GM19025 (cell line): ENCODE measurements at regions not wholly inside any gene's neighbourhood (a gene's known extent, or its start where the extent isn't known, plus 50 kb on each side); places are given as distances from the start of the nearest gene placed in this dataset.

Experiments
- ATAC-seq: cut with Tn5 transposase; IDR thresholded peaks from one replicate; pipeline ENCODE4 v1.9.1; 2021; ENCODE audit warnings: mild to moderate bottlenecking, low read depth, moderate library complexity; ENCODE audit not compliant: unreplicated experiment

DNA sequence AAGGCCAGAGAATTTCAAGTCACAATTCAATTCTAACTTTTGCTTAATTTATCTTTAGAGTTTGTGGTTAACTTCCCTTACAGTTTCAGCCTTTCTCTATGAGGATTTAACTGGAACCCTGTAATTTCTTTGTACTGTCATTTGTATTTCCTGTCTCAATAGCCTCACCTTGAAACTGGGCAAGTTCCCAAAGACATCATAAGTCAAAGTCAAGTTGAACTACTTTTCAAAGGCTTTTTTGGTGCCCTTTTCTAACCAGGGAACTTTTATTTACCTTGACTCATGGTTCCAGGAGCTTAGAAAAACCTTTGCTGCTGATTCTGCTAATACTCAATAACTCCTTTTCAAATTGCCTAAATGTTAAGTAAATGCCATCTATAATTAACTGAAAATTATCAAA, 200.8 kb upstream of the KRR1 start:
- ATAC-seq = no peak

- ATAC-seq = no peak
Observed at GRCh38 chr12:75711271-75711670, 199.9 kb upstream of the KRR1 start.

GRCh38 chr12:75710361-75711069, 199.1 kb upstream of the KRR1 start:
- ATAC-seq = no peak

DNA sequence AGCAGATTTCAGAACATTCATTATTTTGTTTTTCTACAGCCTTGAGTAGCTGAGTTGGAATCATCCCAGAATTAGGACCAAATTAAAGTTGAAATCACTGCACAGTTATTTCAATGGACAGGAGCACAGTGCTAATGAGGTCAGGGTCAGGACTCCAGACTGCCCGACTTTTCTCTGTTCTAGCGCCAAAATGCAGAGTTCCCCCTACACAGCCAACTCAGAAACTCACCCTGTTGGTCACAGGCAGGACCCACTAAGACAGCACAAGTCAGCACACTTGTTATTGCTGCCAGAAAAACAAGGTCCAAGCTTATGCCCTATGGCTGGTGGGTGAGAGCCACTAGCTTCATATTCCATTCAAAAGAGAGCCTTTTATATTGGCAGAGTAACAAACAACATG, 198.1 kb upstream of the KRR1 start:
- ATAC-seq = no peak

DNA sequence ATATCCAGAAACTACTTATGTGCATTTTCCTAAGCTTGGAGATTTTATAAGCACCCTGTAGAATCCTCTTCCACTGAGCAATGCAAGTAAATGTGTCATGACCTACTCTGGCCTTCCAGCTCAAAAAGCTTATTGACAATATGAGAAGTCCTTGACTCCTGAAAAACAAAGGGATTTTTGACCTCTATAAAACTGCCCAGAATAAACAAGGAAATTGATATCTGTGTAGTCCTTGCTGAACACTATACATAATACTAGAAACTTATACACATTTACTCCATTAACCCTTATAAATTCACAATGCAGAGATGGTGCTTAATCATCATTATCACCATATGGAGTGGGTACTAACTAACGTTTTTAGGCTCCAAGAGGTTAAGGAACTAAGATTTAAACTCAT, 197.4 kb upstream of the KRR1 start:
- no peak for ATAC-seq

- no peak for ATAC-seq
Observed at GRCh38 chr12:75707983-75708382, 196.6 kb upstream of the KRR1 start.

DNA sequence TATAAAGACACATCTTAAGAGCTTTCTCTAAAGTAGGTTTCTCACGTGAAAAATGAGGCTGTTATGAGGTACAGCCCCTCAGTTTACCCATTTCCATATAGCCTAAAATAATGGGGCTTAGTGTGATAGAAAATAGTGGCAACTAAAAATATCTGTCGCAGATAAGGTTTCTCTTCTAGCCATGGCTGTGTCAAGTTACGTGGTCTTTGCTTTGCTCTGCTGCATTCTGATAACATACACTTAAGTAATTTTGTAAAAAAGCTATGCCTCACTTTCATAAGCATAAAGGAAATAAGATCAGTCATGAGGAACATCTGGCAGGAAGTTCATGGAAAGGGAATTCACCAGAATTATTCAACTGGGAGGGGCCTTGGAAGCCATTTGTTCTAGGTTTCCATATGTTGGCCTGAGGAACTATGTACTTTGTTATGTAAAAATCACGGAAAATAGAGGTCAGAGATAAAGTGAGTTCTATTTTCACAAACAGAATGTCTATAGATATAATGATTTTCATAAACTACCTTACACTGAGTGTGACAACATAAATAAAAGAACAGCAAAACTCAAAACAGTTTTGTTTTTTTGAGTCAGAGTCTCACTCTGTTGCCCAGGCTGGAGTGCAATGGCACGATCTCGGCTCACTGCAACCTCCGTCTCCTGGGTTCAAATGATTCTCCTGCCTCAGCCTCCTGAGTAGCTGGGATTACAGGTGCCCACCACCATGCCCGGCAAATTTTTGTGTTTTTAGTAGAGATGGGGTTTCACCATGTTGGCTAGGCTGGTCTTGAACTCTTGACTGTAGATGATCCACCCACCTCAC, 195.6 kb upstream of the KRR1 start:
- no peak for ATAC-seq

DNA sequence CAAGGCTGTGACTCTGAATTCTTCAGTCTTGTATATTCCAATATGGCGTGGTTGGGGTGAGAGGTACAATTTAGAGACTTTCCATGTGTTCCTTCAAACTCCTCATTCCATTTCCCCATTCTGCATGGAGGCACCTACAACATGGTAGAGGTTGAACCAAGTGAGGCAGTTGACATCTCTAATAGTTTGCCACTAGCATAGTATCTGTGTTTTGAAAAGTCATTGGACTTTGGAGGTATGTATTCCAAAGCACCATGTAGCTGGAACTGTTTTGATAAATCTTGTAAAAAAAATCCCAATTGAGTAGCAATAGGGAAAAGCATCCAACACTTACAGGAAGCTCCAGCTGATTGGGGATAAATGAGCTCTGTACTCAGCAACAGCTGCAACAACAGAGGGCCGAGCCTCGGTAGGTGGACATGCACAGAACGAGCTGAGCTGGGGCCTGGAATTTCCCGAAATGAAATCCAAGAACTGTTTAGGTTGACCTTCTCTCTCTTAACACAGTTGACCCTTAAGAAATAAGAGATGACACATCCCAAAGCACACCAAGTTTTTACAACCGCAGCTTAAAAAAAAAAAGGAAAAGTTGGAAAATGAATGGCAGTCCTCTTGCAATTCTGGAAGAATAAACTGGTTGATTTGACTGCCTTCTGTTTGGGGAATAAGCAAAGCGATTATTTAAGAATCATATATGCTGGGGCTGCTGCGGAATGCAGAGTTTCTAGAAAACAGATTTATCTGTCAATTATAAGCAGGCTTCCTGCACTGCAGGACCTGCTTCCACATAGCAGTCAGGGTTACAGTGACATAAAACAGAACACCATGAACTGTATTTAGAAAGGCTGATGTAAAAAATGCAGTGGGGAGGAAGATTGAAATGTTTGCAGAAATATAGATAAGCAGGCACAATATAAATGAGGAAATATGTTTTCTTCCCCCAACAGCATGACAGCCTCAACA, 194.6 kb upstream of the KRR1 start:
- ATAC-seq = no peak

DNA sequence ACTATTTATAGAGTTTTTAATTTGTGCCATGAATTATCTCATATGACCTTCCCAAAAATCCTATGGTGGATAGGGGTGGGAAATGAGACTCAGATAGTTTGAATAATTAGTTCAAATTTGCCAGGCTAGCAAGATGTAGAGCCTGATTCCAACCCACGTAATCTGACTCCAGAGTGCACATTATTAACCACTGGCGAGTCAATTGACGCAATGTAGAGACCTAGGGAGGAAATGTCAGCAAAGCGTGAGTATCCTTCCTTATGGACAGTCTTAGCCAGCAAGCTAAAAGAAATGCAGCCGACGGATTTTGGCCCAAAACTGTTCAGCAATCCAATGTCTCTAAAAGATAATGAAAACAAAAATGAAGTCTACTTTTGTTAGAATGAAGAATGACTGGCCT, 193.3 kb upstream of the KRR1 start:
- ATAC-seq = no peak

- ATAC-seq = no peak
Observed at GRCh38 chr12:75704208-75704607, 192.8 kb upstream of the KRR1 start.

- ATAC-seq = no peak
Observed at GRCh38 chr12:75703131-75703530, 191.7 kb upstream of the KRR1 start.

- ATAC-seq = no peak
Observed at GRCh38 chr12:75702477-75703093, 191.2 kb upstream of the KRR1 start.

- no peak for ATAC-seq
Observed at GRCh38 chr12:75701859-75702258, 190.4 kb upstream of the KRR1 start.

GRCh38 chr12:75699728-75700496, 188.5 kb upstream of the KRR1 start:
- no peak for ATAC-seq

DNA sequence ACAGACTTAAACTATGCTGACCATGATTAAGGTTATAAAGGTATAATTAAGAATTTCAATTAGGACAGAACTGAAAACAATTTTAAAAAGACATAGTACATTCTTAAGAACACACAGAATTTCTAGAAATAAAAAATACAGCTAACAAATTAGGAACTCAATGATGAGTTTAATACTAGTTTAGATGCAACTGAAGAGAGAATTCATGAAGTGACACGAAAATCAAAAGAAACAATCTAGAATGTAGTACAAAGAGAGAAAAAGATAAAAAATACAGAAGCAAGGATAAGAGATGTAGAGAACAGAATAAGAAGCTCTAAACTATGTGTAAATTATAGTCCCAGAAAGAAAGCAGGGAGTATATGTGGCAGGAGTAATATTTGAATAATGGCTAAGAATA, 187.8 kb upstream of the KRR1 start:
- no peak for ATAC-seq

GRCh38 chr12:75698052-75698451, 186.6 kb upstream of the KRR1 start:
- ATAC-seq = no peak

DNA sequence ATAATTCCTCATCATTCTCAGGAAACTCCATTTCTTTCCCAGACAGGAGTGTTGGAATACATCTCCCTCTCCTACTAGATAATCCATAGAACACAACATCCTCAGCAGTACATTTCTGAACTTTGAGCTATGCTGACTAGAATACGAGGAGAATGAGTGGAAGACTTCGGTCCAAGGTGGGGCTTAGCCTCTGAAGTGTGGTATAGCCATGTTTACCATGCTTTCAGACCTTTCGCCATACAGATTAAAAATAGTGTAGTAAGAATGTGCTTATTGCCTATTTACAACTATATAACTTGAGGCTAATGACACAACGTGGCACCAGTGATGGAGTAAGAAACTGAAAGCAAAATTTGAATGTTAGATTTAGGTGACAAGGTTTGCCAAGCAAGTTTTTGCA, 184.5 kb upstream of the KRR1 start:
- no peak for ATAC-seq

GRCh38 chr12:75694534-75695268, 183.3 kb upstream of the KRR1 start:
- no peak for ATAC-seq

- ATAC-seq = no peak
Observed at GRCh38 chr12:75692876-75693275, 181.5 kb upstream of the KRR1 start.
